Stimulated activated CD4-positive, alpha-beta T cell treated with anti-CD3 and anti-CD28 coated beads, Interleukin-2, amount 100 ng/mL, for 24 hours (primary cell): ENCODE measurements at regions not wholly inside any gene's neighbourhood (a gene's known extent, or its start where the extent isn't known, plus 50 kb on each side); places are given as distances from the start of the nearest gene placed in this dataset.

Experiments
- DNase-seq, 2 donors: peaks; one replicate each; pipeline ENCODE4 v3.0.0-alpha.2; 2020

- no peak for DNase-seq
Observed at GRCh38 chr17:70825321-70826125, 656.2 kb downstream of the KCNJ2 start.

GRCh38 chr17:70829876-70830275 is 660.5 kb downstream of the KCNJ2 start:
- DNase-seq = no peak

GRCh38 chr17:70834039-70834438 is 664.7 kb downstream of the KCNJ2 start:
- DNase-seq = no peak

- no peak for DNase-seq
Observed at GRCh38 chr17:70848785-70849184, 679.5 kb downstream of the KCNJ2 start.

GRCh38 chr17:70855401-70856054 is 686.2 kb downstream of the KCNJ2 start:
- DNase-seq = no peak

GRCh38 chr17:70857351-70857750 is 688.0 kb downstream of the KCNJ2 start:
- DNase-seq = no peak

GRCh38 chr17:70859829-70860228 is 690.5 kb downstream of the KCNJ2 start:
- no peak for DNase-seq

GRCh38 chr17:70862295-70862694 is 693.0 kb downstream of the KCNJ2 start:
- DNase-seq = no peak

GRCh38 chr17:70863436-70864248 is 694.3 kb downstream of the KCNJ2 start:
- no peak for DNase-seq

GRCh38 chr17:70865993-70866804 is 696.9 kb downstream of the KCNJ2 start:
- DNase-seq = no peak

- no peak for DNase-seq
Observed at GRCh38 chr17:70868149-70868548, 698.8 kb downstream of the KCNJ2 start.

GRCh38 chr17:70869402-70870085 is 700.2 kb downstream of the KCNJ2 start:
- DNase-seq = no peak

- no peak for DNase-seq
Observed at GRCh38 chr17:70871180-70871818, 702.0 kb downstream of the KCNJ2 start.

GRCh38 chr17:70872103-70872502 is 702.8 kb downstream of the KCNJ2 start:
- DNase-seq = no peak

- no peak for DNase-seq
Observed at GRCh38 chr17:70875729-70876310, 706.5 kb downstream of the KCNJ2 start.

- DNase-seq = no peak
Observed at GRCh38 chr17:70878879-70879278, 709.5 kb downstream of the KCNJ2 start.

GRCh38 chr17:70879401-70879800 is 710.1 kb downstream of the KCNJ2 start:
- DNase-seq = no peak

- DNase-seq = no peak
Observed at GRCh38 chr17:70881093-70881492, 711.8 kb downstream of the KCNJ2 start.

- DNase-seq = no peak
Observed at GRCh38 chr17:70882504-70882903, 713.2 kb downstream of the KCNJ2 start.

- no peak for DNase-seq
Observed at GRCh38 chr17:70886648-70887047, 717.3 kb downstream of the KCNJ2 start.

GRCh38 chr17:70888324-70888723 is 719.0 kb downstream of the KCNJ2 start:
- no peak for DNase-seq
